Heart left ventricle (tissue), 13 donors: ENCODE measurements at regions not wholly inside any gene's neighbourhood (a gene's known extent, or its start where the extent isn't known, plus 50 kb on each side); places are given as distances from the start of the nearest gene placed in this dataset.

Experiments used
- POLR2A ChIP-seq, 2 donors: fragments of 450-650 bp; IDR thresholded peaks; one replicate each; pipeline ENCODE4 v1.6.1; 2017; ENCODE audit warnings: antibody characterized with exemption in 2 of 2, mild to moderate bottlenecking in 2 of 2, moderate library complexity in 2 of 2
- TF ChIP-seq, protein P1 (sequence below), 12 donors: fragments of 200-600 bp; sonication (generic) in 4 of 12; IDR thresholded peaks; one replicate each; pipeline versions ENCODE4 v1.5.0 to v1.8.0; 2018 to 2022; ENCODE audit warnings: antibody characterized with exemption in 12 of 12, mild to moderate bottlenecking in 5 of 12
- donor health status: ischemic (EF 13 %, LVEDD 7.1; RV severe dilation, severe dysfunction).
- donor health status: DM: no; HTN: yes; CAD: no.
- donor health status: DM: no; HTN: no; CAD: no.
- donor health status: ischemic (EF 25% LVEDD 6.9; RV normal size, moderate dysfunction).
- donor health status: ischemic (EF 25% LVEDD 5.7; RV mildly dilated, moderate dysfunction).
- donor health status: ischemic (EF 35%, LVEDD 5.7; RV mildly dilated, moderate dysfunction).
- donor health status: nonischemic (EF 11% LVEDD 7.7; RV severe dilation, severe dysfunction).
- donor health status: DM: yes; HTN: yes; CAD: no.
- donor health status: PGD.
- donor health status: ischemic (EF 29% LVEDD 5.4; RV normal size, mild dysfunction).
- donor health status: nonischemic (EF 23%, LVEDD 6.1; RV moderate dilation, normal function).

GRCh38 chr5:135140446-135141204, 106.6 kb upstream of the PITX1 start:
- TF ChIP-seq, protein P1, sequence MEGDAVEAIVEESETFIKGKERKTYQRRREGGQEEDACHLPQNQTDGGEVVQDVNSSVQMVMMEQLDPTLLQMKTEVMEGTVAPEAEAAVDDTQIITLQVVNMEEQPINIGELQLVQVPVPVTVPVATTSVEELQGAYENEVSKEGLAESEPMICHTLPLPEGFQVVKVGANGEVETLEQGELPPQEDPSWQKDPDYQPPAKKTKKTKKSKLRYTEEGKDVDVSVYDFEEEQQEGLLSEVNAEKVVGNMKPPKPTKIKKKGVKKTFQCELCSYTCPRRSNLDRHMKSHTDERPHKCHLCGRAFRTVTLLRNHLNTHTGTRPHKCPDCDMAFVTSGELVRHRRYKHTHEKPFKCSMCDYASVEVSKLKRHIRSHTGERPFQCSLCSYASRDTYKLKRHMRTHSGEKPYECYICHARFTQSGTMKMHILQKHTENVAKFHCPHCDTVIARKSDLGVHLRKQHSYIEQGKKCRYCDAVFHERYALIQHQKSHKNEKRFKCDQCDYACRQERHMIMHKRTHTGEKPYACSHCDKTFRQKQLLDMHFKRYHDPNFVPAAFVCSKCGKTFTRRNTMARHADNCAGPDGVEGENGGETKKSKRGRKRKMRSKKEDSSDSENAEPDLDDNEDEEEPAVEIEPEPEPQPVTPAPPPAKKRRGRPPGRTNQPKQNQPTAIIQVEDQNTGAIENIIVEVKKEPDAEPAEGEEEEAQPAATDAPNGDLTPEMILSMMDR (IDR thresholded peaks at IDR 0.05): no peak
- TF ChIP-seq POLR2A (IDR thresholded peaks at IDR 0.05): no peak
